K562 (cell line): ENCODE measurements at regions not wholly inside any gene's neighbourhood (a gene's known extent, or its start where the extent isn't known, plus 50 kb on each side); places are given as distances from the start of the nearest gene placed in this dataset.

Source experiments
- ATAC-seq: fragments of 200-7000 bp; cut with Tn5 transposase; 3 replicates; pipeline ENCODE4 v1.9.1; 2020; ENCODE audit warnings: moderate library complexity
- BruUV-seq: library from RNA; stranded (reverse); fragments of 400-500 nt; replicated peaks from 2 replicates; lab custom pipeline; 2021; lab: Mats Ljungman, UMichigan
- CTCF ChIA-PET: fragments of 300-600 bp; formaldehyde crosslinking; extraction: SDS; loops from one replicate; lab custom pipeline; 2021; ENCODE audit warnings: low intra/inter-chr PET ratio; lab: Yijun Ruan, JAX
- POLR2A ChIA-PET: fragments of 300-600, 350-650 bp; sonication (Branson Sonifier 250); formaldehyde crosslinking; extraction: SDS; loops from one replicate; lab custom pipeline; 2021; ENCODE audit warnings: antibody characterized with exemption, inconsistent platforms; lab: Yijun Ruan, JAX
- DNase-seq, 4 experiments: peaks; one replicate each; pipeline versions ENCODE4 v3.0.0 to v3.0.0-alpha.2; 2011 to 2018; ENCODE audit warnings: low spot score in 3 of 4, mixed read lengths in 3 of 4; ENCODE audit errors: extremely low read depth in 1 of 4
- FAIRE-seq: peaks from 2 replicates; lab custom pipeline; 2011; peaks lifted over from hg19 to GRCh38; lab: Jason Lieb, UNC
- H2AFZ ChIP-seq: 2 replicates; pipeline ENCODE4 v1.6.0; 2011; ENCODE audit warnings: low read depth, low read length, control low read depth, inconsistent platforms
- H3K27ac ChIP-seq: fragments of 200-600 bp; 3 replicates; pipeline ENCODE4 v1.8.0; 2011; ENCODE audit warnings: low read depth, mild to moderate bottlenecking, control low read depth, inconsistent platforms, low read length, moderate library complexity, mixed read lengths; ENCODE audit errors: extremely low read depth
- H3K27me3 ChIP-seq, 2 experiments: fragments of 300-600 bp in 1 of 2; 2 replicates in 1 of 2; 3 replicates in 1 of 2; pipeline versions ENCODE4 v1.6.0 to v1.8.0; 2011; ENCODE audit warnings: inconsistent platforms in 2 of 2, low read length in 2 of 2, mild to moderate bottlenecking in 1 of 2, mixed read lengths in 1 of 2, moderate library complexity in 1 of 2; ENCODE audit not compliant: control insufficient read depth in 2 of 2, insufficient read depth in 2 of 2
- H3K36me3 ChIP-seq: fragments of 300-600 bp; 3 replicates; pipeline ENCODE4 v1.8.0; 2011; ENCODE audit warnings: mild to moderate bottlenecking, low read length, inconsistent platforms; ENCODE audit not compliant: control insufficient read depth, insufficient read depth
- H3K4me1 ChIP-seq, 2 experiments: fragments of 200-600 bp in 1 of 2; replicated peaks in 1 of 2; 2 replicates in 1 of 2; 3 replicates in 1 of 2; pipeline versions ENCODE4 v1.5.1 to v1.8.0; 2011; ENCODE audit warnings: inconsistent platforms in 2 of 2, low read length in 2 of 2, mild to moderate bottlenecking in 1 of 2, mixed read lengths in 1 of 2, moderate library complexity in 1 of 2; ENCODE audit not compliant: control insufficient read depth in 2 of 2, insufficient read depth in 2 of 2
- H3K4me2 ChIP-seq: 2 replicates; pipeline ENCODE4 v1.6.1; 2011; ENCODE audit warnings: low read length, control low read depth, inconsistent platforms, mixed read lengths; ENCODE audit not compliant: insufficient read depth
- H3K4me3 ChIP-seq: fragments of 200-600 bp; sonication (generic), shearing (Covaris generic); 2 replicates; pipeline ENCODE4 v1.5.1; 2016; ENCODE audit warnings: control low read depth, inconsistent platforms
- H3K79me2 ChIP-seq: fragments of 200-600 bp; 3 replicates; pipeline ENCODE4 v1.8.0; 2011; ENCODE audit warnings: low read length, inconsistent platforms; ENCODE audit not compliant: control insufficient read depth, insufficient read depth
- H3K9ac ChIP-seq, 2 experiments: 2 replicates each; pipeline versions ENCODE4 v1.6.0 to v1.6.1; 2011; ENCODE audit warnings: low read depth in 2 of 2, low read length in 2 of 2, control low read depth in 1 of 2, inconsistent platforms in 1 of 2, mild to moderate bottlenecking in 1 of 2, mixed read lengths in 1 of 2; ENCODE audit not compliant: insufficient read depth in 1 of 2
- H3K9me1 ChIP-seq: one replicate; pipeline ENCODE4 v1.6.0; 2011; ENCODE audit warnings: inconsistent platforms, mild to moderate bottlenecking, low read length, moderate library complexity; ENCODE audit not compliant: control insufficient read depth, insufficient read depth
- H3K9me3 ChIP-seq: replicated peaks from 2 replicates; pipeline ENCODE4 v1.5.1; 2011; ENCODE audit warnings: low read depth, low read length, inconsistent platforms; ENCODE audit not compliant: control insufficient read depth, insufficient read depth
- H4K20me1 ChIP-seq: replicated peaks from 2 replicates; pipeline ENCODE4 v1.6.1; 2011; ENCODE audit warnings: low read length, inconsistent platforms, mixed read lengths; ENCODE audit not compliant: control insufficient read depth, insufficient read depth
- ARNT ChIP-seq, 2 experiments: fragments of 450-650 bp; IDR thresholded peaks; 2 replicates each; pipeline ENCODE4 v1.6.1; 2016; ENCODE audit warnings: mild to moderate bottlenecking in 1 of 2
- CBFB ChIP-seq: sonication (generic); formaldehyde crosslinking; IDR thresholded peaks from 2 replicates; pipeline ENCODE4 v1.4.0; 2020; ENCODE audit warnings: mild to moderate bottlenecking, missing genetic modification reagents
- CBX3 ChIP-seq, 2 experiments: IDR thresholded peaks; 1 replicate in 1 of 2; 2 replicates in 1 of 2; pipeline ENCODE4 v1.6.1; 2012; ENCODE audit warnings: inconsistent platforms in 2 of 2, low read length in 2 of 2, borderline replicate concordance in 1 of 2, control low read depth in 1 of 2
- CEBPB ChIP-seq: fragments of 450-650 bp; IDR thresholded peaks from 2 replicates; pipeline ENCODE4 v1.6.1; 2016; ENCODE audit warnings: missing genetic modification characterization, missing compliant biosample characterization
- DIDO1 ChIP-seq: fragments of 450-650 bp; IDR thresholded peaks from 2 replicates; pipeline ENCODE4 v1.6.1; 2016; ENCODE audit warnings: low read depth, missing biosample characterization, missing genetic modification characterization
- DMBX1 ChIP-seq: fragments of 250-450 bp; sonication (Bioruptor Pico); IDR thresholded peaks from 2 replicates; pipeline ENCODE4 v1.8.0; 2022; ENCODE audit warnings: inconsistent platforms, mild to moderate bottlenecking, moderate library complexity, borderline replicate concordance
- HMGN3 ChIP-seq: IDR thresholded peaks from 2 replicates; pipeline ENCODE4 v1.6.1; 2011; ENCODE audit warnings: borderline replicate concordance, low read depth, mild to moderate bottlenecking, mixed read lengths, low read length; ENCODE audit not compliant: insufficient read length; ENCODE audit errors: extremely low read depth
- HSF4 ChIP-seq: fragments of 250-450 bp; sonication (Bioruptor Pico); IDR thresholded peaks from 2 replicates; pipeline ENCODE4 v2.1.2; 2022; ENCODE audit warnings: mild to moderate bottlenecking, moderate library complexity, borderline replicate concordance
- MTF1 ChIP-seq: fragments of 250-450 bp; sonication (Bioruptor Pico); IDR thresholded peaks from 2 replicates; pipeline ENCODE4 v1.9.0; 2021; ENCODE audit warnings: moderate library complexity, mild to moderate bottlenecking, inconsistent platforms, borderline replicate concordance
- MXI1 ChIP-seq: IDR thresholded peaks from 2 replicates; pipeline ENCODE4 v1.6.1; 2011; ENCODE audit warnings: low read depth, mild to moderate bottlenecking, improper control_type of control experiment, low read length
- SAFB2 ChIP-seq: fragments of 200-400 bp; formaldehyde crosslinking; IDR thresholded peaks from 2 replicates; pipeline ENCODE4 v1.6.1; 2018; ENCODE audit warnings: borderline replicate concordance, low read length, low read depth, moderate library complexity; ENCODE audit not compliant: severe bottlenecking
- SIN3B ChIP-seq: fragments of 450-650 bp; IDR thresholded peaks from 2 replicates; pipeline ENCODE4 v1.6.1; 2017; ENCODE audit warnings: low read depth, mild to moderate bottlenecking, moderate library complexity
- TCF3 ChIP-seq: sonication (generic); formaldehyde crosslinking; IDR thresholded peaks from 2 replicates; pipeline ENCODE4 v1.4.0; 2020; ENCODE audit warnings: mild to moderate bottlenecking, missing genetic modification reagents
- TFAP4 ChIP-seq: sonication (generic); formaldehyde crosslinking; IDR thresholded peaks from 2 replicates; pipeline ENCODE4 v1.8.0; 2022; ENCODE audit warnings: missing genetic modification reagents, mild to moderate bottlenecking, moderate library complexity, borderline replicate concordance
- ZBTB2 ChIP-seq: fragments of 450-650 bp; IDR thresholded peaks from 2 replicates; pipeline ENCODE4 v1.6.1; 2016; ENCODE audit warnings: antibody characterized with exemption
- ZNF436 ChIP-seq: fragments of 250-450, 450-650 bp; sonication (Bioruptor Pico); formaldehyde crosslinking; IDR thresholded peaks from 2 replicates; pipeline ENCODE4 v1.7.0; 2020; ENCODE audit warnings: mild to moderate bottlenecking
- ZNF449 ChIP-seq: fragments of 250-450 bp; sonication (Bioruptor Pico); IDR thresholded peaks from 2 replicates; pipeline ENCODE4 v1.8.0; 2022; ENCODE audit warnings: moderate library complexity, mild to moderate bottlenecking, inconsistent platforms
- WGBS: fragments of 100-300 bp; shearing (Covaris generic); methylation state at CpG from one replicate; pipeline ENCODE4 v1.1.6; 2016; ENCODE audit warnings: low coverage, mixed read lengths; ENCODE audit not compliant: insufficient coverage; ENCODE audit errors: missing lambda C conversion rate; 5-methylcytosine and 5-hydroxymethylcytosine counted together
- in situ Hi-C: fragments of 300-500 bp; cut with MboI; formaldehyde crosslinking; loops from 4 replicates; pipeline ENCODE4 v1.15.0; 2018; ENCODE audit warnings: inconsistent platforms, mixed read lengths
- intact Hi-C: fragments of 100-400 bp; cut with micrococcal nuclease; formaldehyde crosslinking; loops from 2 replicates; pipeline ENCODE4 v1.14.2; 2022

GRCh38 chr12:43099691-43100163 is 452.3 kb downstream of the ADAMTS20 start (continued):
- TF ChIP-seq TFAP4 (CRISPR knock-in tag) (no peak), CBX3 (IDR thresholded peaks at IDR 0.05; ENCODE audit: borderline replicate concordance in 1 of 2, low read length in 2 of 2) (no peak), CBFB (CRISPR knock-in tag) (no peak), CEBPB (tag) (no peak), HSF4 (CRISPR knock-in tag) (no peak), HMGN3 (no peak), DMBX1 (no peak)
- TF ChIP-seq, all 486 proteins: peak for 0

GRCh38 chr12:43098766-43099550 is 453.0 kb downstream of the ADAMTS20 start:
- intact Hi-C loops (no loop called here), in situ Hi-C loops (no loop called here)
- no peak overlapping the region for H3K9ac ChIP-seq
- FAIRE-seq: no peak
- no peak overlapping the region for H3K4me2 ChIP-seq
- CTCF ChIA-PET: no interaction called here
- BruUV-seq: no TSS peak
- H3K36me3 ChIP-seq: no peaks in the 10 kb centered on the region
- H3K27ac ChIP-seq: no peak overlapping the region
- H3K9me3 ChIP-seq: no peaks in the 10 kb centered on the region
- 3% methylated on average over 7 of the region's 7 CpGs for WGBS
- H4K20me1 ChIP-seq: no peaks in the 10 kb centered on the region
- H2AFZ ChIP-seq: no peak overlapping the region
- no peak for ATAC-seq
- POLR2A ChIA-PET: no interaction called here
- no peaks in the 10 kb centered on the region for H3K79me2 ChIP-seq
- H3K9me1 ChIP-seq: no peaks in the 10 kb centered on the region
- no peak overlapping the region for H3K4me3 ChIP-seq
- no peaks in the 10 kb centered on the region for H3K27me3 ChIP-seq
- DNase-seq: no peak
- no peaks in the 10 kb centered on the region for H3K4me1 ChIP-seq
- TF ChIP-seq SIN3B (no peak), SAFB2 (no peak), MXI1 (no peak), DIDO1 (tag) (no peak), ZBTB2 (no peak), MTF1 (CRISPR knock-in tag) (no peak), ZNF436 (CRISPR knock-in tag) (no peak), ARNT (IDR thresholded peaks at IDR 0.05) (no peak), TCF3 (CRISPR knock-in tag) (no peak), ZNF449 (no peak)
